ENCODE measurements at regions not wholly inside any gene's neighbourhood (a gene's known extent, or its start where the extent isn't known, plus 50 kb on each side); places are given as distances from the start of the nearest gene placed in this dataset.
"Not testable (repeated sequence)": the region's sequence is repeated elsewhere in the genome, so short reads cannot be mapped to it uniquely, and the experiment has no call there.

DNA sequence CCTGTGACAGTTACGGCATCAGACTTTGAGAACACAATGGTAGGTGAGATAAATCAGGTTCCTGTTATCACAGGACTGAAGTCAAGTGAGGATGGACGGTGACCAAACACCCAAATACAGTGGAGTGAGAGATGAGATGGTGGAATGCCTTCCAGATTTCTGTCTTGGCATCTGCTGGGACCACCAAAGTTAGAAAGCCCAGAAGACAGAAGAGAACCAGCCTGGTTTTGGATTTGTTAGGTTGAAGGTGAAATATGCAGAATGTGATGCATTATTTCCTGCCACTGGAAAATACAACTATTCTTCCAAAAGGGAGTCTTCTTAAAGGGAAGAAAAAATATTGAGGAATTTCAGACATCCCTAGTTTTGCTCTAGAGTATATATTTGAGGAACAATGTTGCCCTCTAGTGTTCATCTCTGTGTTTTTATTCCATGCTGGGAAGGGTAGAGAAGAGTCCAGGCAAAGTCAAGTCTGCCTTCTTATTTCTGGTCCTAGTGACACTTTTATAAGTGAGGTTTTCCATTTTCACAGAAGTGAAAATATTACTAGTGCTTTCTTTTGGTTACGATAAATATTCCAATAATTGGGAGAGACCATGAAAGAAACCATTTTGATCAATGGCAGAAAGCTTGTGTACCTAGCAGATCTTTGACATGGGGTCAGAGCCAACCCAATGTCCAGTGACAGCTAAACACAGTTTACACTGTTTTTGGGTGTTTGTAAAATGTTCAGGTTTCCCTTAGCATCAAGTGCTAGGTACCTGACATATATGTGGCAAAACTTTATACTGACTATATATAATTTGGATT is 142.3 kb upstream of the ANKH start:
- peak; percentile 66 to 90 for DNase-seq

- no peak for DNase-seq
Measured at GRCh38 chr5:15012061-15012460, 140.5 kb upstream of the ANKH start.

GRCh38 chr5:15010936-15011335 is 139.4 kb upstream of the ANKH start:
- no peak for DNase-seq

- DNase-seq, result peak in 1 of 2 experiments; percentile 66
Measured at GRCh38 chr5:15009420-15009819, 137.8 kb upstream of the ANKH start.

DNA sequence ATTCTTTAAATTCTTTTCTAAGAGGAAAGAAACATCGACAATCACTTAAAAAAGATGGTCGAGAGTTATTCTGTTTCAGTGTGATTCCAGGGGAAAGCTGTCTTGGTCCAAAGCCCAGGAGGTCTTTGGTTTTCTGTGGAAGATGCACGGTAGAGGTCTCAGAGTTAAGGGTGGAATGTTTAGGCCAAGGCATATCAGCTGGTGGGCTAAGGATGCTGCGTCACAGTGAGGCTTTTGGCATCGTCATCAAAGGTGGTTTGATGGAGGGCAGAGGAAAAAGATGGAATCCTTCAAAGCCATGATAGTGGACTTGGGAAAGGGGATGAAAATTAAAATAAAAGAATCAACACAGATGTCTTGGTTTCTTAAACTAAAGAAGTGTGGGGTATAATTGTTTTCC is 137.3 kb upstream of the ANKH start:
- no peak for DNase-seq

- peak; percentile 46 to 74 for DNase-seq
Measured at GRCh38 chr5:15008476-15008875, 136.9 kb upstream of the ANKH start.

DNA sequence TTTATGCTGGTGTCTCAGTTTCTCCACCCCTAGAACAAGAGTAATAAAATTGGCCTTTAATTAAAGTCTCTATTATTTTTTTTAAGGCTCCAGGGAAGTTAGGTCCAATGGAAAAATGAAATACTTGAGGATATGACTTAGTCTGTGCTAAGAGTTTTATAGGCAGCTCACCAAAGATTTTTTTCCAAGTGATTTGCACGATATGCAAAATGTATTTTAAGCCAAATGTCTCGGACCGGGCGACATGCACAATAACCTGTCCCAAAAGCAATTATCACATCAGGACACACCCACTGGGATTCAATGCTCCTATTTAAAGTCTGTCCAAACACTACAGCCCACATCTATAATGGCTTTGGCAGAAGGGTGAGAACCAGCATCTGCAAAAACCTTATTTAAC is 136.1 kb upstream of the ANKH start:
- no peak for DNase-seq

GRCh38 chr5:15004506-15004905 is 132.9 kb upstream of the ANKH start:
- DNase-seq, result peak in 1 of 2 experiments; percentile 11

- peak; percentile 36 to 86 for DNase-seq
Measured at GRCh38 chr5:15003511-15003920, 131.9 kb upstream of the ANKH start.

GRCh38 chr5:15002791-15003190 is 131.2 kb upstream of the ANKH start:
- no peak for DNase-seq

DNA sequence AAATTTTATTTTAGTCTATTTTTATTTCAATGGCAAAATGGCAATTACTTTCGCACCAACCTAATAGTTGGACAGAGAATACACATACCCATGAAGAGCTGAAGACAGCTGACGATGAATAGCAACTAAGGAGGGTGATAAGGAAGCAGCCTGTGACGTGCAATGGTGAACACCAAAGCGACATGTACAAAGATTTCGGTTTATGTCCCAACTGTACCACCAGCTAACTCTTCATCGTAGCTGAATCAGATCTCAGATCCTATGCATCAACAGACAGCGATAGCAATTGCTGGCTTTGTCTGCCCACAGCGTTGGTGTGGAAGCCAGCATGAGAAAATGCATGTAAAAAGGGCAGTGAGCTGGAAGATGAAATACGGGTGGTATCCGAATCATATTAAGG is 130.6 kb upstream of the ANKH start:
- DNase-seq, result no peak

DNA sequence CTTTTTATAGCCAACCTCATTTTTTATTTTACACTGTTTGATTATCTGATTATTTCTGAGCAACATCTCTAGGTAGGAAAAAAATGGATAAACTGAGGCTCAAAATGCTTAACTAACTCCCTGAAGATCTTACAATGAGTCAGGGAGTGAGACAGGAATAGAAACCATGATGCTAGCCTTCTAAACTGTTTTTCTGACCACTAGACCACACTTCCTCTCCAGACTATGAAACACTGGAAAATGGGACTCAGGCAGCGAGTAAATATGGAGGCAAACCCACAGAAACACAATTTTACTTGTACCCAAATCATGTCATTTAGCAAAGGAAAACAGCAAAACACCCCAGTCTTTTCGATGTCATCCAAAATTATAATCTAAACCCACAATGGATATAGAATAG is 129.9 kb upstream of the ANKH start:
- no peak for DNase-seq

DNA sequence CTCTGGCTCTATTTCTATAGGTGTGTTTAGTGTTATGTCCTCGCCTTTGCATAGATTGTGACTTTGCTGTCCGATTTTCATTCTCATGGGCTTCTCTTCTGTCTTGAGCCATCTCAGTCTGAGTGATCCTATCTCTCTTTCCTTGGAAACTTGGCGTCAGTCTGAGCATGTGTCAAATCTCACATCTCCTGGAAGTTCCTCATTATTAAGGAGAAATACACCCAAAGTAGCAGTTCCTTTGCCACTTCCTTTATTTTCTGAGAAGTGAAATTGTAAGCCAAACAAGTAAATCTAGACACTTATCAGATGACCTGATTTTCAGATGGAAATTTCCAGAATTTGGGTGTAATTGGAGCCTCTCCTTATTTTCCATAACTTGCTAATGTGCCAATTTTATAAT is 126.9 kb upstream of the ANKH start:
- no peak for DNase-seq

GRCh38 chr5:14996997-14997396 is 125.4 kb upstream of the ANKH start:
- DNase-seq, result no peak

GRCh38 chr5:14995229-14995628 is 123.7 kb upstream of the ANKH start:
- no peak for DNase-seq

GRCh38 chr5:14993459-14994133 is 122.0 kb upstream of the ANKH start:
- DNase-seq, result not testable (repeated sequence)

GRCh38 chr5:14992751-14993458 is 121.3 kb upstream of the ANKH start:
- DNase-seq, result not testable (repeated sequence)

GRCh38 chr5:14988223-14988622 is 116.6 kb upstream of the ANKH start:
- DNase-seq, result no peak

DNA sequence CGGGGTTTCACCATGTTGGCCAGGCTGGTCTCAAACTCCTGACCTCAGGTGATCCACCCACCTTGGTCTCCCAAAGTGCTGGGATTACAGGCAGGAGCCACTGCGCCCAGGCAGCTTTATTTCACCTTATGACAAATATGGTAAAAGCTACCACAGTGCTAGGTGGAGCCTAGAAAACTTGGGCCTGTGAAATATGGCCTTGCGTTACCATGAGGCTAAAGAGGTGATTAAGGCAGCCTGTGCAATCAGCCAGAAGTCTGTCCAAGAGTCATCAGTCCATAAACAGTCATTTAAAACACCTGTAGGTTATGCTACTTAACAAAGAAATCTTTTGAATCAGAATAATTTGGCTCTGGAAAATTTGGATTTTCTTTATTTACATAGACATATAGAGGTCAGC is 114.8 kb upstream of the ANKH start:
- no peak for DNase-seq

DNA sequence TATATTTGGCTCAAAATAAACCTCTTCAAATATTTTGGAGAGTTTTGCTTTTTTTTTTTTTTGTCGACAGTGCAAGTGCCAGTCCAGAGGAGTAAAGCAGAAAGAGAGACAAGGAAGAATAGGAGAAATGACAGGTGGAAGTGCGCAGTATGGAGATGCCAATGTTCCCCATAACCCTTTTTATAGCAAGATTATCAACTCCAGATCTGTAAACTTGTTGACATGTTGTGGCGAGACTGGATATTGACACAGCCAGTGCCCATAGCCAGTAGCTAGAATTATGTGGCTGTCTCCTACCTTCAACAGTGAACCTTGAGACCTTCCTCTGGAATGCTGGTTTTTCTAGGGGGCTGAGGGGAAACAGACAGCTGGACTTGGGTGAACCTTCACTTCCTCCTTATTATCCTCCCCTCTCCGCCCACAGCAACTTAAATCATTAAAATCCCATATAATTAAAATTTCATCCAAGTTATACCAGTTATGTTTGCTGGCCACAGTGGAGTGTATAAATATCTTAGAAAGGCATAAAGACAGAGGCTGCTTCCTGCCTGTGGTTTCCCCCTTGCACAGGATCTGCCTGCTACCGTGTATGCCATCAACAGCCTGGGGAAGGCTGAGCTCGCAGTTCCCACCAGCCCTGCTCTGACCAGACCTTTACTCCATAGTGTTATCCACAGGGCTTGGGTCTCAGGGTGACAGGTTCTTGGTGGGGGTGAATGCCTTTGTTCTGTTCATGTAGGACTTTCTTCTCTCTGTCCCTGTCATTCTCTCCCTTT is 112.3 kb upstream of the ANKH start:
- no peak for DNase-seq

DNA sequence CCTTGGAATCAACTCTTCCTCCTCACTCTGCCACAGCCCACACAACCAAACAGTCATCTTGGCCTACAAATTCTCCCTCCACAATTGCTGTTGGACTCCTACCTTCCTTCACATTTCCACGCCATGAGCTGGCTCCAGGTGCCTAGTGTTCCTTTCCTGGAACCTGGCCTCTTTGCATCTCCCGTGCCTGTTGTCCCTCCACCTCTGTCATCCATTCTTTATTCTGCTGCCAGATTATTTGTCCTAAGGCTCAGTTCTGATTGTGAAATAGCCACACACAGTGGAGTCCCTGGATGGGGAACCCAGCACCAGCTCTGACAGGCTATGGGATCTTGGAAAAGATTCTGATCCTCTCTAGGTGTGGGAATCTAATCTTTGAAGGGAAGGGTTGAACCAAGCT is 109.1 kb upstream of the ANKH start:
- DNase-seq, result no peak

- DNase-seq, result no peak
Measured at GRCh38 chr5:14977058-14977685, 105.6 kb upstream of the ANKH start.

GRCh38 chr5:14976486-14976885 is 104.9 kb upstream of the ANKH start:
- no peak for DNase-seq
